Spleen (tissue), 7 donors: ENCODE measurements at regions not wholly inside any gene's neighbourhood (a gene's known extent, or its start where the extent isn't known, plus 50 kb on each side); places are given as distances from the start of the nearest gene placed in this dataset.

Experiments used
- CTCF ChIP-seq, 11 experiments: fragments of 200-600 bp in 7 of 11; fragments of 450-650 bp in 4 of 11; sonication (generic) in 4 of 11; IDR thresholded peaks in 8 of 11; conservative IDR thresholded peaks in 3 of 11; 1 replicate in 7 of 11; 2 replicates in 4 of 11; pipeline versions ENCODE4 v1.4.0 to v1.8.0; 2016 to 2021; ENCODE audit warnings: antibody characterized with exemption in 11 of 11, inconsistent platforms in 4 of 11, mild to moderate bottlenecking in 1 of 11
- POLR2A ChIP-seq, 3 donors: fragments of 450-650 bp; IDR thresholded peaks; one replicate each; pipeline ENCODE4 v1.5.1; 2017; ENCODE audit warnings: antibody characterized with exemption in 3 of 3, mild to moderate bottlenecking in 1 of 3
- POLR2AphosphoS5 ChIP-seq, 3 donors: sonication (generic); formaldehyde crosslinking; IDR thresholded peaks; one replicate each; pipeline ENCODE4 v1.5.1; 2017; ENCODE audit warnings: antibody characterized with exemption in 3 of 3
- donor health status: DM: no; HTN: no; CAD: no; lungs with moderate emphysema.
- donor health status: DM: no; HTN: no; CAD: no.
- donor health status: DM: no; HTN: no; CAD: no.

- no peak for TF ChIP-seq CTCF (IDR thresholded peaks at IDR 0.05 in 8 of 11, conservative IDR thresholded peaks at IDR 0.05 in 3 of 11)
- TF ChIP-seq POLR2A (IDR thresholded peaks at IDR 0.05), result no peak
- TF ChIP-seq POLR2AphosphoS5 (IDR thresholded peaks at IDR 0.05), result no peak
Measured at GRCh38 chr5:61680247-61680646, 348.2 kb downstream of the ZSWIM6 start.
